Muscle of leg (tissue), 3 donors: ENCODE measurements at regions not wholly inside any gene's neighbourhood (a gene's known extent, or its start where the extent isn't known, plus 50 kb on each side); places are given as distances from the start of the nearest gene placed in this dataset.

Source experiments
- DNase-seq: peaks from one replicate; pipeline ENCODE4 v3.0.0; 2013
- H3K27ac ChIP-seq: one replicate; pipeline ENCODE4 v1.5.1; 2013; ENCODE audit warnings: mild to moderate bottlenecking, low read length, control low read depth
- H3K27me3 ChIP-seq: one replicate; pipeline ENCODE4 v1.6.1; 2013; ENCODE audit warnings: low read length; ENCODE audit not compliant: control insufficient read depth, insufficient read depth
- H3K36me3 ChIP-seq: one replicate; pipeline ENCODE4 v1.6.1; 2013; ENCODE audit warnings: low read length; ENCODE audit not compliant: control insufficient read depth, insufficient read depth
- H3K4me1 ChIP-seq: one replicate; pipeline ENCODE4 v1.6.1; 2013; ENCODE audit warnings: low read length; ENCODE audit not compliant: control insufficient read depth, insufficient read depth
- H3K4me3 ChIP-seq: one replicate; pipeline ENCODE4 v1.5.1; 2013; ENCODE audit warnings: low read length, control low read depth
- H3K9me3 ChIP-seq: replicated peaks from 2 replicates; pipeline ENCODE4 v1.6.1; 2013; ENCODE audit warnings: low read depth, low read length; ENCODE audit not compliant: control insufficient read depth
- WGBS: methylation state at CpG from one replicate; pipeline ENCODE4 v1.1.5; 2013; ENCODE audit warnings: missing lambda C conversion rate; ENCODE audit not compliant: insufficient coverage; 5-methylcytosine and 5-hydroxymethylcytosine counted together

- Histone ChIP-seq H3K36me3 (no peaks in the 10 kb centered on the region), H3K4me1 (peaks cover 99% of the 10 kb centered on the region), H3K27me3 (peaks cover 3% of the 10 kb centered on the region), H3K4me3 (no peak overlapping the region), H3K9me3 (no peaks in the 10 kb centered on the region), H3K27ac (peak overlapping the region; percentile 92)
- 45% methylated on average over 32 of the region's 36 CpGs for WGBS
- peak; percentile 93 for DNase-seq
These were observed 50.4 kb upstream of the CIBAR2 start for GRCh38 chr16:85162478-85163277.

GRCh38 chr16:85163278-85164112 lies 51.2 kb upstream of the CIBAR2 start:
- Histone ChIP-seq H3K4me3 (no peak overlapping the region), H3K9me3 (no peaks in the 10 kb centered on the region), H3K27me3 (peaks cover 3% of the 10 kb centered on the region), H3K36me3 (no peaks in the 10 kb centered on the region), H3K4me1 (peaks cover 98% of the 10 kb centered on the region), H3K27ac (no peak overlapping the region)
- DNase-seq: no peak
- WGBS: 88% methylated on average over 15 of the region's 22 CpGs

- Histone ChIP-seq H3K27ac (no peak overlapping the region), H3K27me3 (peaks cover 3% of the 10 kb centered on the region), H3K36me3 (no peaks in the 10 kb centered on the region), H3K4me3 (no peak overlapping the region), H3K4me1 (peaks cover 92% of the 10 kb centered on the region), H3K9me3 (no peaks in the 10 kb centered on the region)
- 60% methylated on average over 1 of the region's 3 CpGs for WGBS
- no peak for DNase-seq
These were observed 52.2 kb upstream of the CIBAR2 start for GRCh38 chr16:85164431-85164830.

- 69% methylated on average over 10 of the region's 12 CpGs for WGBS
- Histone ChIP-seq H3K27ac (peak overlapping the region; percentile 3), H3K27me3 (peaks cover 3% of the 10 kb centered on the region), H3K9me3 (no peaks in the 10 kb centered on the region), H3K36me3 (no peaks in the 10 kb centered on the region), H3K4me3 (no peak overlapping the region), H3K4me1 (peaks cover 86% of the 10 kb centered on the region)
- DNase-seq: peak; percentile 56
These were observed 52.7 kb upstream of the CIBAR2 start for GRCh38 chr16:85164838-85165516.

- no peaks in the 10 kb centered on the region for H3K36me3 ChIP-seq
- no peak overlapping the region for H3K4me3 ChIP-seq
- H3K27ac ChIP-seq: no peak overlapping the region
- H3K4me1 ChIP-seq: peaks cover 86% of the 10 kb centered on the region
- WGBS: 93% methylated on average over 3 of the region's 7 CpGs
- H3K9me3 ChIP-seq: no peaks in the 10 kb centered on the region
- peaks cover 5% of the 10 kb centered on the region for H3K27me3 ChIP-seq
- DNase-seq: no peak
These were observed 53.5 kb upstream of the CIBAR2 start for GRCh38 chr16:85165781-85166180.

- Histone ChIP-seq H3K9me3 (no peaks in the 10 kb centered on the region), H3K4me3 (no peak overlapping the region), H3K36me3 (no peaks in the 10 kb centered on the region), H3K27ac (no peak overlapping the region), H3K27me3 (peaks cover 5% of the 10 kb centered on the region), H3K4me1 (peaks cover 86% of the 10 kb centered on the region)
- WGBS: 57% methylated on average over 3 of the region's 7 CpGs
- no peak for DNase-seq
These were observed 54.0 kb upstream of the CIBAR2 start for GRCh38 chr16:85166281-85166680.

GRCh38 chr16:85166699-85167588 lies 54.7 kb upstream of the CIBAR2 start:
- no peaks in the 10 kb centered on the region for H3K36me3 ChIP-seq
- H3K27ac ChIP-seq: no peak overlapping the region
- H3K27me3 ChIP-seq: peaks cover 5% of the 10 kb centered on the region
- H3K4me1 ChIP-seq: peaks cover 86% of the 10 kb centered on the region
- no peaks in the 10 kb centered on the region for H3K9me3 ChIP-seq
- no peak for DNase-seq
- WGBS: 77% methylated on average over 19 of the region's 22 CpGs
- no peak overlapping the region for H3K4me3 ChIP-seq

GRCh38 chr16:85167589-85168537 lies 55.6 kb upstream of the CIBAR2 start:
- peaks cover 7% of the 10 kb centered on the region for H3K27me3 ChIP-seq
- no peaks in the 10 kb centered on the region for H3K9me3 ChIP-seq
- H3K4me1 ChIP-seq: peaks cover 86% of the 10 kb centered on the region
- no peak overlapping the region for H3K27ac ChIP-seq
- H3K4me3 ChIP-seq: peak overlapping the region; percentile 21
- DNase-seq: no peak
- H3K36me3 ChIP-seq: no peaks in the 10 kb centered on the region
- 71% methylated on average over 12 of the region's 22 CpGs for WGBS
